KMS-11 (cell line): ENCODE measurements at regions not wholly inside any gene's neighbourhood (a gene's known extent, or its start where the extent isn't known, plus 50 kb on each side); places are given as distances from the start of the nearest gene placed in this dataset.
A peak's percentile ranks its signal among the peaks of the same experiment; 100 is the strongest.

Source experiments
- H2AFZ ChIP-seq: fragments of 200-600 bp; sonication (generic); 2 replicates; pipeline ENCODE4 v1.6.1; 2016; ENCODE audit warnings: antibody characterized with exemption, mixed run types, low read depth
- H3K27ac ChIP-seq: fragments of 200-600 bp; sonication (generic); 2 replicates; pipeline ENCODE4 v1.6.1; 2016; ENCODE audit warnings: mild to moderate bottlenecking, mixed run types
- H3K27me3 ChIP-seq: fragments of 200-600 bp; sonication (generic); 2 replicates; pipeline ENCODE4 v1.6.1; 2017; ENCODE audit warnings: mild to moderate bottlenecking, low read depth, mixed run types, moderate library complexity; ENCODE audit not compliant: insufficient read depth
- H3K36me3 ChIP-seq: fragments of 200-600 bp; sonication (generic); 2 replicates; pipeline ENCODE4 v1.6.1; 2017; ENCODE audit warnings: mild to moderate bottlenecking, mixed run types; ENCODE audit not compliant: insufficient read depth
- H3K4me1 ChIP-seq: fragments of 200-600 bp; sonication (generic); 2 replicates; pipeline ENCODE4 v1.6.1; 2016; ENCODE audit warnings: mild to moderate bottlenecking, low read depth, mixed run types; ENCODE audit not compliant: poor library complexity, severe bottlenecking
- H3K4me2 ChIP-seq: fragments of 200-600 bp; sonication (generic); 2 replicates; pipeline ENCODE4 v1.7.0; 2016; ENCODE audit warnings: mild to moderate bottlenecking, mixed run types
- H3K4me3 ChIP-seq: fragments of 200-600 bp; sonication (generic); IDR thresholded peaks from 2 replicates; pipeline ENCODE4 v1.6.1; 2017; ENCODE audit warnings: low read depth, low read length, mixed read lengths; ENCODE audit not compliant: insufficient read depth
- H3K79me2 ChIP-seq: fragments of 200-600 bp; sonication (generic); 2 replicates; pipeline ENCODE4 v1.6.1; 2016; ENCODE audit warnings: low read depth, mixed run types; ENCODE audit not compliant: insufficient read depth
- H3K9ac ChIP-seq: fragments of 200-600 bp; sonication (generic); 2 replicates; pipeline ENCODE4 v1.6.1; 2016; ENCODE audit warnings: mild to moderate bottlenecking, mixed run types
- H4K20me1 ChIP-seq: fragments of 200-600 bp; sonication (generic); 2 replicates; pipeline ENCODE4 v1.6.1; 2016; ENCODE audit warnings: mild to moderate bottlenecking, mixed run types; ENCODE audit not compliant: insufficient read depth
- CTCF ChIP-seq: fragments of 200-600 bp; sonication (generic); conservative IDR thresholded peaks from 2 replicates; pipeline ENCODE4 v1.6.1; 2017; ENCODE audit warnings: low read depth, mild to moderate bottlenecking, antibody characterized with exemption, low read length, moderate library complexity, mixed read lengths

DNA sequence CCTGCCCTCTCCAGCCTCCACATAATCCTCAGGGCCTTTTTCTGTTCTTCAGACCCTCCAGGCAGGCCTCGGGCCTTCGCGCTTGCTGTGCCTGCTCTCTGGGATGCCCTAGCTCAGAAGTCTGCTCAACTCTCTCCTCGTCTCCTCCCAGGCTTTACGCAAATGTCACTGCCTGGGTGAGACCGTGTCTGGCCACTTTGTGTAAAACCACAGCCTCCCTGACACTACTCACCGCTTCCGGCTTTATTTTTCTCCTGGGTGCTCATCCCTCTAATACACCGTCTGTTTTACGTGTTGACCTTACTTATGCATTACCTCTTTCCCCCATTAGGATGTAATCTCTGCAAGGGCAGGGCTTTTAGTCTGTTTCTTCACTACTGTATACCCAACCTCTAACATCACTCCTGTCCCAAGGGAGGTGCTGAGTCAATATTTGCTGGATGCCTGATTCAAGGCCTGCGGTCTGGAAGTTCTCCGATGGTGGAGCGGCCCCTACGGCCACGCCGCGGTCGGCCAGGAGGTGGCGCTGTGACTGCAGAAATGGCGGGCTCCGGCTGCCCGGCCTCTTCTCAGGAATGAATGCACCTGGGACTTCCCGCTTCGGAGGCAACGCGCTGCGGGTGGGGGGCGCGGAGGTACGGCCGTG is 58.2 kb upstream of the THY1 start:
- no peak overlapping the region for H3K4me3 ChIP-seq
- no peaks in the 10 kb centered on the region for H4K20me1 ChIP-seq
- H2AFZ ChIP-seq = no peak overlapping the region
- H3K27ac ChIP-seq = no peak overlapping the region
- H3K36me3 ChIP-seq = no peaks in the 10 kb centered on the region
- no peaks in the 10 kb centered on the region for H3K27me3 ChIP-seq
- H3K79me2 ChIP-seq = no peaks in the 10 kb centered on the region
- H3K4me2 ChIP-seq = no peak overlapping the region
- peak; percentile 82 for TF ChIP-seq CTCF
- no peaks in the 10 kb centered on the region for H3K4me1 ChIP-seq
- no peak overlapping the region for H3K9ac ChIP-seq

GRCh38 chr11:119480380-119481020 is 57.5 kb upstream of the THY1 start:
- no peaks in the 10 kb centered on the region for H3K79me2 ChIP-seq
- H3K4me3 ChIP-seq = no peak overlapping the region
- H3K27ac ChIP-seq = no peak overlapping the region
- no peaks in the 10 kb centered on the region for H4K20me1 ChIP-seq
- H3K4me2 ChIP-seq = no peak overlapping the region
- no peaks in the 10 kb centered on the region for H3K27me3 ChIP-seq
- no peaks in the 10 kb centered on the region for H3K36me3 ChIP-seq
- no peak overlapping the region for H3K9ac ChIP-seq
- H3K4me1 ChIP-seq = no peaks in the 10 kb centered on the region
- TF ChIP-seq CTCF = no peak
- H2AFZ ChIP-seq = no peak overlapping the region

DNA sequence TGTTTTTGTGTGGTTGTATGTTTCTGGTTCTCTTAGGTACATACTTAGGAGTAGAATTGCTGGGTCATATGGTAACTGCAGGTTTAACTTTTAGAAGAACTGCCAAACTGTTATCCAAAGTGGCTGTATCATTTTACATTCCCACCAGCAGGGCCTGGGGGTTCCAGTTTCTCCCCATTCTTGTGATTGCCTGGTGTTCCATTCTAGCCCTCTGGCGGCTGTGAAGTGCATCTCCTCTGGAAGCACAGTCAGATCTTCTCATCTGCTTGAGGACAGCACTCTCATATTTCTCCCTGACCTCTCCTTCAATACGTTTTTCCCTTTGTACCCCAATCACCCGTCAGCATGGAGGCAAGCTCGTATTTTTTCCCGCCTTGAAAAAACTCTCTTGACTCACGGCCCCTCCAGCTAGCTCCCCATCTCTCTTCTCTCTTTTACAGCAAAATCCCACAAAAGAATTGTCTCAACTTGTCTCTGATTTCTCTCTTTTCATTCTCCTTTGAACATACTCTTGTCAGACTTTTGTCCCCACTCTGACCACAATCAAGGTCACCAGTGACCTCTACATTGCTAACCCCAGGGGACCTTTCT is 56.8 kb upstream of the THY1 start:
- H4K20me1 ChIP-seq = no peaks in the 10 kb centered on the region
- no peak overlapping the region for H2AFZ ChIP-seq
- H3K27ac ChIP-seq = no peak overlapping the region
- no peaks in the 10 kb centered on the region for H3K27me3 ChIP-seq
- no peaks in the 10 kb centered on the region for H3K79me2 ChIP-seq
- no peak overlapping the region for H3K9ac ChIP-seq
- H3K4me1 ChIP-seq = no peaks in the 10 kb centered on the region
- H3K4me3 ChIP-seq = no peak overlapping the region
- H3K4me2 ChIP-seq = no peak overlapping the region
- no peak for TF ChIP-seq CTCF
- no peaks in the 10 kb centered on the region for H3K36me3 ChIP-seq

- no peaks in the 10 kb centered on the region for H3K36me3 ChIP-seq
- no peak overlapping the region for H3K27ac ChIP-seq
- H3K9ac ChIP-seq = no peak overlapping the region
- H4K20me1 ChIP-seq = no peaks in the 10 kb centered on the region
- no peak overlapping the region for H3K4me3 ChIP-seq
- H3K27me3 ChIP-seq = no peaks in the 10 kb centered on the region
- no peak for TF ChIP-seq CTCF
- no peak overlapping the region for H2AFZ ChIP-seq
- H3K79me2 ChIP-seq = no peaks in the 10 kb centered on the region
- H3K4me1 ChIP-seq = no peaks in the 10 kb centered on the region
- no peak overlapping the region for H3K4me2 ChIP-seq
Measured at GRCh38 chr11:119478711-119479285, 55.8 kb upstream of the THY1 start.
